NCI-H1092 treated with DMSO at 0.1 percent for 48 hours (cell line): ENCODE measurements at regions not wholly inside any gene's neighbourhood (a gene's known extent, or its start where the extent isn't known, plus 50 kb on each side); places are given as distances from the start of the nearest gene placed in this dataset.
A peak's percentile ranks its signal among the peaks of the same experiment; 100 is the strongest.

Experiments
- DNase-seq: peaks from one replicate; lab custom pipeline; 2025; lab: John Stamatoyannopoulos, UW

GRCh38 chr6:167580619-167580911 is 246.1 kb upstream of the AFDN start:
- DNase-seq: peak; percentile 76

DNA sequence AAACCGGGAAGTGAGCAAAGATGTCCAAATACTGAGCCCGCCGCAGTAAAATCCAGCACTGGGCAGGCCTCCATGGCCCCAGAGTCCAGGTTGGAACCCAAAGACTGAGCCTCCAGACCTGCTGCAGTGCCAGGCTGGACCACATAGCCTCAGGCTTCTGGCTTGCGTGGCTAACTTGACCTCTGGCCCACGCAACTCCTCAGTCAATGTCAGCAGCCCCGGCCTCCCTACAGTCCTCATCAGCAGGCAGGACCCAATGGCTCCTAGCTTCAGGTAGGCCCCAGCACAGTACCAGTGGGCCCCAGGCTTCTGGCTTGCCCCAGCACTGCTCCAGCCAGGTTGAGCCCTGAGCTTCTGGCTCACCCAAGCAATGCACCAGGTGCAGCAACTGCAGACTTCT is 245.1 kb upstream of the AFDN start:
- no peak for DNase-seq

DNA sequence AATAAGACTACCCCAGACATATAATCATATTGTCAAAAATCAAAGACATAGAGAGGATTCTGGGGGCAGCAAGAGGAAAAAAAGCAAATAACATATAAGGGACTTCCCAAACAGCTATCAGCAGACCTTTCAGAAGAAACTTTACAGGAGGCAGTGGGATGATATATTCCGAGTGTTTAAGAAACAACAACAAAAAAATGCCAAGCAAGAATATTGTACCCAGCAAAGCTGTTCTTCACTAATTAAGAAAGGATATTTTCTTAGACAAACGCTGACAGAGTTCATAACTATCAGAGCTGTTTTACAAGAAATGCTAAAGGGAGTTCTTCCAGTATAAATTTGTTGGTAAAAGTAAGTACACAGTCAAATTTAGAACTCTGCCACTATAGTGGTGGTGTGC is 243.3 kb upstream of the AFDN start:
- no peak for DNase-seq

DNA sequence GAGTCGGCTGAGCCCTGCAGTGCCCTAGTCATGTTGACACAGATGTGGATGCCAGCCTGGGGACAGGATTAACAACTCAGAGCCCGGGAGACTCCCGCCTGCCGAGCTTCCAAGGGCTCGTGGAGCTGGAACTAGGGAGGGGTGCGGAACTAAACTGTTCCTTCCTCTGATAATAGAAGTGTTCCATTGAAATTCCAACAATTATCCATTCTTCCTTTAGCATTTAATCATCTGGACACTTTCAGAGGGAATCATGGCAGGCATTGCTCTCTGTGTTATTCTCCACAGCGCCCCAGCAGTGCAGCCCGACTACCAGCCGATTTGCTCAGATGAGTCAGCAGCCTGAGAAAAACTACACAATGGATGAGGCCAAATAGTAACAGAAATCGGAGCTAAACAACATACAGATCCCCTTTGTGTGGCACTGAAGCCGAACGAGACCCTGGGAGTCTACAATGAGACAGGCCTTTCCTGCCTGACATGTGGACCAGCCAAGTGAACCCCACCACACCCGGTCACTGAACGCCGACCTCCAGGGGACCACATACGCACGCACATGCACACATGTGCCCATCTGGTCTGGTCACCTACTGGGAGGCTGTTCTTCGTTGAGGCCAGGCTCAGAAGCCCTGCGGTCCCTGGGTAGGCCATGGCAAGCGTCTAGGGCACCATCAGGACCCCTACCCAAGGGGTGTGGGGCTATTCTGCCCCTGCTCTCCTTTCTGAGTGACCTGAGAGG is 238.4 kb upstream of the AFDN start:
- DNase-seq: no peak

DNA sequence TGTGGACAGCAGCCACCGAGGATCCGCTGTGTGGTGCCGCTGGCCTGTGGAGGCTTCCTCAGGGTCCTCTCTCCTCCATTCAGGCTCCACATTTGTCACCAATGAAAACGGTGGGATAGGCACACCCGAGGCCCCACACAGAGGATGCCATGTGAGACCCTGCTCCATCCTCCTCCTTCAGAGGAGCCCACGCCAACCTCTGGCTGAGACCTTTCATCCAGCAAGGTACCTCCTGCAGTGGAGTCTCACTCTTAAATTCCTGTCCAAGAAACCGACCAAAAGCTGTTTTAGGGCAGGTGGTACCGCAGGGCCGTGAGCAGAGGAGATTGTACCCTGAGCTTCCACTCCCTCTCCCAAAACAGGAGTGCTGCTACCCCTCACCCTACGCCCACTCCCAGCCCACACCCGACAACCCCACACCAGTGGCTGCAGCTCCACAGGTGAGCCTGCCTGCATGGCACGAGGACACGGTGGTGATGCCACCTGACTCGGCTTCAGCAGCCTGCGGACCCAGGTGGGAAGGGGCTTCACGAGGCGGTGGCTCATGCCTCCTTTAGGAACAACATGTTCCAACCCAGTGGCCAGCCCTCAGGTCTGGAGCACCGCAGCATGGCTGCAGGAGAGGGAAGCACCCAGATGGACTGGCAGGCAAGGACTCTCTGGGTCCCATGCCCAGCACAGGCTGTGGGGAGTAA is 237.6 kb upstream of the AFDN start:
- no peak for DNase-seq

GRCh38 chr6:167589615-167589940 is 237.1 kb upstream of the AFDN start:
- no peak for DNase-seq

GRCh38 chr6:167590193-167590592 is 236.5 kb upstream of the AFDN start:
- DNase-seq: no peak
